Pancreas (tissue), 10 donors: ENCODE measurements at regions not wholly inside any gene's neighbourhood (a gene's known extent, or its start where the extent isn't known, plus 50 kb on each side); places are given as distances from the start of the nearest gene placed in this dataset.

Experiments used
- ATAC-seq, 4 donors: fragments of 200-7000 bp; cut with Tn5 transposase; one replicate each; pipeline versions ENCODE4 v1.8.0 to v1.9.1; 2020; ENCODE audit warnings: mild to moderate bottlenecking in 4 of 4, moderate library complexity in 4 of 4
- DNase-seq, 6 donors: peaks; one replicate each; pipeline ENCODE4 v3.0.0-alpha.2; 2020
- FAIRE-seq: peaks from 2 replicates; lab custom pipeline; 2012; peaks lifted over from hg19 to GRCh38; lab: Jason Lieb, UNC
- H3K27ac ChIP-seq, 4 donors: fragments of 200-600 bp; sonication (generic); 1 replicate in 3 of 4; 2 replicates in 1 of 4; pipeline versions ENCODE4 v1.5.0 to v1.8.0; 2020
- H3K27me3 ChIP-seq, 4 donors: fragments of 200-600 bp; one replicate each; pipeline ENCODE4 v1.8.0; 2021
- H3K36me3 ChIP-seq, 3 donors: fragments of 200-600 bp; sonication (generic) in 1 of 3; one replicate each; pipeline versions ENCODE4 v1.5.0 to v1.8.0; 2020 to 2021
- H3K4me1 ChIP-seq, 3 donors: fragments of 200-600 bp; one replicate each; pipeline ENCODE4 v1.8.0; 2021
- H3K4me3 ChIP-seq, 4 donors: fragments of 200-600 bp; sonication (generic) in 2 of 4; one replicate each; pipeline versions ENCODE4 v1.5.0 to v1.8.0; 2020 to 2021
- H3K9me3 ChIP-seq, 4 donors: fragments of 200-600 bp; one replicate each; pipeline ENCODE4 v1.8.0; 2021
- WGBS, 2 donors: extraction: QIAGEN DNeasy Blood & Tissue Kit; methylation state at CpG; one replicate each; pipeline ENCODE4 v1.1.7; 2013; 5-methylcytosine and 5-hydroxymethylcytosine counted together
- intact Hi-C, 3 donors: fragments of 100-400 bp; cut with DNase I; formaldehyde crosslinking; loops; one replicate each; pipeline versions ENCODE4 v1.11.1 to v1.14.2; 2022
- TF ChIP-seq, protein P1 (sequence below), 4 donors: fragments of 200-600 bp; sonication (generic) in 3 of 4; IDR thresholded peaks; one replicate each; pipeline versions ENCODE4 v1.5.0 to v1.8.0; 2021; ENCODE audit warnings: antibody characterized with exemption in 4 of 4
- donor health status: healthy with polysubstance abuse.
- donor health status: DM: no; HTN: no; CAD: no; lungs with moderate emphysema.
- donor health status: DM: no; HTN: no; CAD: no.
- donor health status: control.
- donor health status: control.
- donor health status: Bipolar disorder and iron deficiency.
- donor health status: DM: yes; HTN: yes; CAD: no.
- donor health status: DM: no; HTN: no; CAD: no.
- donor health status: DM: no; HTN: no; CAD: no.
- donor health status: DM: yes; HTN: yes; CAD: no.

DNA sequence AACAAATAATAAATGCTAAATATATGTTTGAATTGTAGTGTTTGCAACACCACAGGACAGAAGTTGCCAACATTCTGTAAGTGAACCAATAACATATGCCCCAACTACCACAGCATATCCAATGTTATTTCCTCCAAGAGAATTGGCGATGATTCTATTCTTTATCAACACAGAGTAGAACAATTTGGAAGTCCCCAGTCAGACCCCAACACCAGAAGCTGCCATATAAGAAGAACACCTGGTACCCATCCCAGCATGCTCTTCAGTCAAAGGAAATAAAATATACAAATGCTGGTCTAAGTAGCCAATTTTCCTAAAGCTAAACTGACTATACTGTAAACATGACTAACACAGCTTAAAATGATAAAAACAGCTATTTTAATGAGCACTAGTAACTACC, 145.7 kb downstream of the KLF12 start:
- Histone ChIP-seq H3K4me3 (no peak overlapping the region), H3K27me3 (no peaks in the 10 kb centered on the region), H3K9me3 (no peaks in the 10 kb centered on the region), H3K36me3 (no peaks in the 10 kb centered on the region), H3K4me1 (no peaks in the 10 kb centered on the region), H3K27ac (no peak overlapping the region)
- TF ChIP-seq, protein P1, sequence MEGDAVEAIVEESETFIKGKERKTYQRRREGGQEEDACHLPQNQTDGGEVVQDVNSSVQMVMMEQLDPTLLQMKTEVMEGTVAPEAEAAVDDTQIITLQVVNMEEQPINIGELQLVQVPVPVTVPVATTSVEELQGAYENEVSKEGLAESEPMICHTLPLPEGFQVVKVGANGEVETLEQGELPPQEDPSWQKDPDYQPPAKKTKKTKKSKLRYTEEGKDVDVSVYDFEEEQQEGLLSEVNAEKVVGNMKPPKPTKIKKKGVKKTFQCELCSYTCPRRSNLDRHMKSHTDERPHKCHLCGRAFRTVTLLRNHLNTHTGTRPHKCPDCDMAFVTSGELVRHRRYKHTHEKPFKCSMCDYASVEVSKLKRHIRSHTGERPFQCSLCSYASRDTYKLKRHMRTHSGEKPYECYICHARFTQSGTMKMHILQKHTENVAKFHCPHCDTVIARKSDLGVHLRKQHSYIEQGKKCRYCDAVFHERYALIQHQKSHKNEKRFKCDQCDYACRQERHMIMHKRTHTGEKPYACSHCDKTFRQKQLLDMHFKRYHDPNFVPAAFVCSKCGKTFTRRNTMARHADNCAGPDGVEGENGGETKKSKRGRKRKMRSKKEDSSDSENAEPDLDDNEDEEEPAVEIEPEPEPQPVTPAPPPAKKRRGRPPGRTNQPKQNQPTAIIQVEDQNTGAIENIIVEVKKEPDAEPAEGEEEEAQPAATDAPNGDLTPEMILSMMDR (IDR thresholded peaks at IDR 0.05) = no peak
- FAIRE-seq (no peak), DNase-seq (no peak), ATAC-seq (no peak)
- intact Hi-C loops = no loop called here
- 89 to 92% methylated on average over 1 of the region's 1 CpG for WGBS, 2 donors

DNA sequence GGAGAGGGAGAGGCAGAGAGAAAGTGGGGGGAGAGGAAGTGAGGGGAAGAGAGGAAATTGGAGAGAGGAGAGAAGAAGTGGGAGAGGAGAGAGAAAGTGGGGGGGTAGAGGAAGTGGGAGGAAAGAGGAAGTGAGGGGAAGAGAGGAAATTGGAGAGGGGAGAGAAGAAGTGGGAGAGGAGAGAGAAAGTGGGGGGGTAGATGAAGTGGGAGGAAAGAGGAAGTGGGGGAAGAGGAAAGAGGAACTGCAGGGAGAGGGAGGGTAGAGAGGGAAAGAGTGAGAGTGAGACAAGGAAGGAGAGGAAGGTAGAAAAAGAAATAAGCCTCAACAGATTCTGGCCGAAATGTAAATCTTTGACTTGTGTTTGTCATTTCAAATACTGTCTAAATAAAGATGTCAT, 146.6 kb downstream of the KLF12 start:
- no peaks in the 10 kb centered on the region for H3K4me1 ChIP-seq
- H3K36me3 ChIP-seq = no peaks in the 10 kb centered on the region
- intact Hi-C loops = no loop called here
- 63 to 95% methylated on average over 1 of the region's 1 CpG for WGBS, 2 donors
- TF ChIP-seq, protein P1 (IDR thresholded peaks at IDR 0.05) = no peak
- H3K9me3 ChIP-seq = no peaks in the 10 kb centered on the region
- ATAC-seq = no peak
- no peak for DNase-seq
- no peaks in the 10 kb centered on the region for H3K27me3 ChIP-seq
- no peak for FAIRE-seq
- H3K27ac ChIP-seq = no peak overlapping the region
- no peak overlapping the region for H3K4me3 ChIP-seq

DNA sequence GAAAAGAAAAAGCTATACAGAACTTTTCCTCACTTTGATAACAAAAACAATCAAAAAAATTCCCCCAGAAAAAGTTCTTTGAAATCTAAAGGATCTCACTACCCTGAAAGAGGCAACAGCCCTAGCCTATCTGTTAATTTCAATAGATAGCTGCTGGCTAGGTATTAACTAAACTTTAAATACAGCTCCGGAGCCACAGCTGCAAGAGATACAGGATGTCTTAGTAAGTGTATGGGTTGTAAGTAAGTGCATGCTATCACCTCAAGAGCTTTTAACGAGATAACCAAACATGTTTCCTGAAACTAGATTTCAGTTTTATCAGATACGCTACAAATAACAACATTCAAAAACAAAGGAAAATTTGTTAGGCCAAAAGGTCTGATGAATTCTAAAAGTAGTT, 148.4 kb downstream of the KLF12 start:
- DNase-seq = no peak
- intact Hi-C loops = no loop called here
- TF ChIP-seq, protein P1 (IDR thresholded peaks at IDR 0.05) = no peak
- Histone ChIP-seq H3K36me3 (no peaks in the 10 kb centered on the region), H3K4me3 (no peak overlapping the region), H3K9me3 (no peaks in the 10 kb centered on the region), H3K4me1 (no peaks in the 10 kb centered on the region), H3K27ac (no peak overlapping the region), H3K27me3 (no peaks in the 10 kb centered on the region)
- no peak for ATAC-seq
- WGBS, 2 donors = 69 to 75% methylated on average over 3 of the region's 3 CpGs
- no peak for FAIRE-seq

DNA sequence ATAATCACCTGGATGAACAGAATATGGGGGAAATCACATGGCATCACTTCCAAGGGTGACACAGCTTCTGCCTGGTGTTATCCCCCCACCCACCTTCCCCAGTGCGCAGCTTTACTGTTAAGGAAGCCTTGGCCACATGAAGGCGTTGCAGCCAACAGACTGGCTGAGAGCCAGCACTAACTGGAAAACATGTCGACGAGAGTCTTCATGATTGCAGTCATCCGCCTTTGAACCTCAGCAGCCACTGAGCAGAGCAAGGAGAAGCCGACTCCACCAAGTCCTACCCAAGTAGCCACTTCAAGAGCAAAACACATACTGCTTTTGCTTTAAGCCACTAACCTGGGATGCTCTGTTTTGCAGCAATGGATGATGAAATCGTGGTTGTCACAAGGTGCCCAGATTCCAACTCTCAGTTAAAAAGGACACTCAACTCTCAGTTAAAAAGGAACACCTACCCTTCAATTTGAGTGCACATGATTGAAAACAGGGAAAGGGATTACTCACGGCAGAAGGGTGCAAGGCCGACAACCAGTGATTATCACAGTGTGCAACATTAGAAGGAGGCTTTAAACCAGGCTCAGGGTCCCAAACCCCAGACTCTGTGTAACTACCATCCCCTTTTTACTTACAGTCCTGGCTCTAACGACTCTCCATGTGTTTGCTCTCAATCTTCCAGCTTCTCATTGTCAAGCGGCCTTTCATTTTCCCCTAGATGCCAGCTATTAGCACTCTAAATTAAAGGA, 149.1 kb downstream of the KLF12 start:
- ATAC-seq = no peak

DNA sequence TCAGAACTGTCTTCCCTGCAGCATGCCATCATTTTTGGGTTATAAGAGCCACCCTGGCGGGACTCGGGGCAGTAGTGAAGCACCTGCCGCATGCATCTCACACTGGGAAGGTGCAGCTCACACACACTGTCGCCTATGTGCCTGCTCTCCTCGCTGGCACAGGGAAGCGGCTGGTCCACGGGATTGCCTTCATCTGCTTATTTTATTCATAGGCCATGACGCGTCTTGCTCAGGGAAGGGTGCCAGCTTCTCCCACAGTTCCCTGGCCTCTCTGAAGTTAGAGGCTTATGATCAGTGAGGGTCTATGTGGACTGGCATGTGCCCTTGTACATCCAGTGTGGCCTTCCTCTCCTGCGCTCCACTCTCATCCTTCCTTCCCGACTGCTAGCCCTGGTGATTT, 150.0 kb downstream of the KLF12 start:
- no peak for FAIRE-seq
- Histone ChIP-seq H3K9me3 (no peaks in the 10 kb centered on the region), H3K27me3 (no peaks in the 10 kb centered on the region), H3K36me3 (no peaks in the 10 kb centered on the region), H3K4me3 (no peak overlapping the region), H3K27ac (no peak overlapping the region), H3K4me1 (no peaks in the 10 kb centered on the region)
- TF ChIP-seq, protein P1 (IDR thresholded peaks at IDR 0.05) = no peak
- ATAC-seq = no peak
- intact Hi-C loops = no loop called here
- WGBS, 2 donors = 86 to 92% methylated on average over 11 of the region's 11 CpGs
- no peak for DNase-seq

More for the DNA sequence above, 149.1 kb downstream of the KLF12 start:
- Histone ChIP-seq H3K4me3 (no peak overlapping the region), H3K27ac (no peak overlapping the region), H3K9me3 (no peaks in the 10 kb centered on the region), H3K4me1 (no peaks in the 10 kb centered on the region), H3K36me3 (no peaks in the 10 kb centered on the region), H3K27me3 (no peaks in the 10 kb centered on the region)
- TF ChIP-seq, protein P1 (IDR thresholded peaks at IDR 0.05) = no peak
- DNase-seq (no peak), FAIRE-seq (no peak)
- intact Hi-C loops = no loop called here
- WGBS, 2 donors = 75 to 87% methylated on average over 11 of the region's 11 CpGs
